GM19455 (cell line): ENCODE measurements at regions not wholly inside any gene's neighbourhood (a gene's known extent, or its start where the extent isn't known, plus 50 kb on each side); places are given as distances from the start of the nearest gene placed in this dataset.
"Not testable (repeated sequence)": the region's sequence is repeated elsewhere in the genome, so short reads cannot be mapped to it uniquely, and the experiment has no call there.

Source experiments
- ATAC-seq: cut with Tn5 transposase; IDR thresholded peaks from one replicate; pipeline ENCODE4 v1.9.1; 2021; ENCODE audit not compliant: unreplicated experiment

GRCh38 chr1:194503209-194503608 is 1316.8 kb upstream of the B3GALT2 start:
- ATAC-seq: no peak

GRCh38 chr1:194495434-194495833 is 1309.0 kb upstream of the B3GALT2 start:
- no peak for ATAC-seq

- no peak for ATAC-seq
These were observed 1300.8 kb upstream of the B3GALT2 start for GRCh38 chr1:194487172-194487571.

GRCh38 chr1:194485432-194485831 is 1299.0 kb upstream of the B3GALT2 start:
- ATAC-seq: no peak

- no peak for ATAC-seq
These were observed 1292.3 kb upstream of the B3GALT2 start for GRCh38 chr1:194478731-194479130.

GRCh38 chr1:194477908-194478307 is 1291.5 kb upstream of the B3GALT2 start:
- no peak for ATAC-seq

- ATAC-seq: no peak
These were observed 1290.5 kb upstream of the B3GALT2 start for GRCh38 chr1:194476872-194477271.

- ATAC-seq: no peak
These were observed 1289.9 kb upstream of the B3GALT2 start for GRCh38 chr1:194476351-194476750.

- no peak for ATAC-seq
These were observed 1288.3 kb upstream of the B3GALT2 start for GRCh38 chr1:194474701-194475100.

GRCh38 chr1:194473766-194474165 is 1287.4 kb upstream of the B3GALT2 start:
- no peak for ATAC-seq

- no peak for ATAC-seq
These were observed 1282.9 kb upstream of the B3GALT2 start for GRCh38 chr1:194469282-194469681.

GRCh38 chr1:194466706-194467105 is 1280.3 kb upstream of the B3GALT2 start:
- no peak for ATAC-seq

- ATAC-seq: no peak
These were observed 1261.2 kb upstream of the B3GALT2 start for GRCh38 chr1:194447636-194448035.

- ATAC-seq: no peak
These were observed 1258.8 kb upstream of the B3GALT2 start for GRCh38 chr1:194445244-194445643.

GRCh38 chr1:194442901-194443575 is 1256.6 kb upstream of the B3GALT2 start:
- ATAC-seq: no peak

- no peak for ATAC-seq
These were observed 1250.7 kb upstream of the B3GALT2 start for GRCh38 chr1:194437135-194437534.

- ATAC-seq: no peak
These were observed 1244.7 kb upstream of the B3GALT2 start for GRCh38 chr1:194431121-194431520.

- ATAC-seq: no peak
These were observed 1234.3 kb upstream of the B3GALT2 start for GRCh38 chr1:194420706-194421105.

- no peak for ATAC-seq
These were observed 1233.3 kb upstream of the B3GALT2 start for GRCh38 chr1:194419721-194420120.

- no peak for ATAC-seq
These were observed 1224.3 kb upstream of the B3GALT2 start for GRCh38 chr1:194410756-194411155.

GRCh38 chr1:194407238-194407637 is 1220.8 kb upstream of the B3GALT2 start:
- ATAC-seq: not testable (repeated sequence)

GRCh38 chr1:194394676-194395075 is 1208.3 kb upstream of the B3GALT2 start:
- ATAC-seq: no peak

- ATAC-seq: no peak
These were observed 1201.1 kb upstream of the B3GALT2 start for GRCh38 chr1:194387531-194387930.
